Activated CD4-positive, alpha-beta T cell treated with anti-CD3 and anti-CD28 coated beads for 36 hours (primary cell): ENCODE measurements at regions not wholly inside any gene's neighbourhood (a gene's known extent, or its start where the extent isn't known, plus 50 kb on each side); places are given as distances from the start of the nearest gene placed in this dataset.
"Not testable (repeated sequence)": the region's sequence is repeated elsewhere in the genome, so short reads cannot be mapped to it uniquely, and the experiment has no call there.

Experiments
- ATAC-seq: fragments of 200-7000 bp; cut with Tn5 transposase; one replicate; pipeline ENCODE4 v1.10.0; 2021; ENCODE audit warnings: mild to moderate bottlenecking, moderate library complexity
- CTCF ChIA-PET: fragments of 350-600 bp; sonication (Branson Sonifier 250); formaldehyde crosslinking; loops from one replicate; lab custom pipeline; 2021; ENCODE audit warnings: antibody characterized with exemption; lab: Charles Lee
- POLR2A ChIA-PET: fragments of 350-600 bp; sonication (Branson Sonifier 250); formaldehyde crosslinking; loops from one replicate; lab custom pipeline; 2021; ENCODE audit warnings: antibody characterized with exemption, inconsistent platforms; lab: Charles Lee
- DNase-seq: peaks from one replicate; pipeline ENCODE4 v3.0.0-alpha.2; 2020
- H3K27ac Mint-ChIP-seq: one replicate; pipeline ENCODE4 v1.8.0; 2021; ENCODE audit warnings: mixed read lengths
- H3K27me3 Mint-ChIP-seq: one replicate; pipeline ENCODE4 v1.8.0; 2021; ENCODE audit warnings: mixed read lengths
- H3K36me3 Mint-ChIP-seq: one replicate; pipeline ENCODE4 v1.8.0; 2021; ENCODE audit warnings: low read depth, mixed read lengths
- H3K4me1 Mint-ChIP-seq: one replicate; pipeline ENCODE4 v1.8.0; 2021; ENCODE audit warnings: mixed read lengths
- H3K4me3 Mint-ChIP-seq: one replicate; pipeline ENCODE4 v1.8.0; 2021; ENCODE audit warnings: mild to moderate bottlenecking, moderate library complexity, mixed read lengths
- H3K9me3 Mint-ChIP-seq: one replicate; pipeline ENCODE4 v1.8.0; 2021; ENCODE audit warnings: low read depth, mixed read lengths
- intact Hi-C, 2 experiments: fragments of 100-400 bp; cut with DNase I in 1 of 2; cut with micrococcal nuclease in 1 of 2; formaldehyde crosslinking; loops; one replicate each; pipeline versions ENCODE4 v1.14.2 to v1.15.1; 2022 to 2024; cut with DNase I, micrococcal nuclease

- no peaks in the 10 kb centered on the region for H3K36me3 Mint-ChIP-seq
- DNase-seq (no peak), ATAC-seq (no peak)
- ChIA-PET CTCF (no interaction called here), POLR2A (no interaction called here)
- intact Hi-C loops: no loop called here
- H3K4me3 Mint-ChIP-seq: no peak overlapping the region
- H3K27ac Mint-ChIP-seq: no peak overlapping the region
- no peaks in the 10 kb centered on the region for H3K27me3 Mint-ChIP-seq
- no peaks in the 10 kb centered on the region for H3K4me1 Mint-ChIP-seq
- H3K9me3 Mint-ChIP-seq: no peaks in the 10 kb centered on the region
Measured at GRCh38 chr13:91236182-91236581, 111.3 kb upstream of the MIR17HG start.

DNA sequence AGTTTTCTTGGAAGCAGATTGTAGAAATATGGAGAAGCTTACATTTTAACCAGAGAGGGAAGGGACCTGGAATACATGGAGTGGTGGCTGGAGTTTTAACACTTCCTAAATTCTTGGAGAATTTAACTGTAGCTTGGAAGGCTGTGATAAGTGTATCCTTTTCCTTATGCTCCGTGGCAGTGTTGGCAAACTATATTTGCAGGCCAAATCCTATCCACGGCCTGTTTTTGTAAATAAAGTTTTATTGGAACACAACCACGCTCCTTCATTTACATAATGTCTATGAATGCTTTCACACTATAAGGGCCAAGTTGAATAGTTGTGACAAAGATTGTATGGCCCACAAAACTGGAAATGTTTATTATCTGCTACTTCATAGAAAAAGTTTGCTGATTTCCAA lies 110.6 kb upstream of the MIR17HG start:
- ChIA-PET CTCF (no interaction called here), POLR2A (no interaction called here)
- no peaks in the 10 kb centered on the region for H3K27me3 Mint-ChIP-seq
- ATAC-seq (no peak), DNase-seq (no peak)
- H3K4me1 Mint-ChIP-seq: no peaks in the 10 kb centered on the region
- no peak overlapping the region for H3K27ac Mint-ChIP-seq
- H3K9me3 Mint-ChIP-seq: no peaks in the 10 kb centered on the region
- intact Hi-C loops: no loop called here
- H3K36me3 Mint-ChIP-seq: no peaks in the 10 kb centered on the region
- no peak overlapping the region for H3K4me3 Mint-ChIP-seq

DNA sequence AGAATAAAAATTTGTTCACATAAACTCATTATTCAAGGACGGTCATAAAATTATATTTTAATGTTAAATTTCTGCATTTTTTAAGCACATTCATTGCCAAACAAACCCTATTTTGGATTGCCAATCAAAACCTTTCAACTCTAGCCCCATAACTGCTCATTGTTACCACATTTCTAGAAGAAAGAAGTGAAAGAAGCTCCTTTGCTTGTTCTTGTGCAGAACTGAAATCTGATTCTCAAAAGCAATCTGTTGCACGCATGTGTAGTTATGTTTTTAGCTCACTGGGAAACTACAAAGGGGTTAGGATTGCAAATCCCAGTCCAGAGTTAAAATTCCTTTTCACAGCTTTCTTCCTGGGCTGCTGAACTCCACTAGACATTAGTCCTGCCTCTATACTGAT lies 109.5 kb upstream of the MIR17HG start:
- POLR2A ChIA-PET: no interaction called here
- H3K27ac Mint-ChIP-seq: no peak overlapping the region
- intact Hi-C loops: no loop called here
- CTCF ChIA-PET: no interaction called here
- no peaks in the 10 kb centered on the region for H3K27me3 Mint-ChIP-seq
- H3K4me3 Mint-ChIP-seq: no peak overlapping the region
- DNase-seq (no peak), ATAC-seq (no peak)
- H3K9me3 Mint-ChIP-seq: no peaks in the 10 kb centered on the region
- H3K4me1 Mint-ChIP-seq: no peaks in the 10 kb centered on the region
- H3K36me3 Mint-ChIP-seq: no peaks in the 10 kb centered on the region

- Mint-ChIP-seq H3K4me1 (no peaks in the 10 kb centered on the region), H3K27ac (no peak overlapping the region), H3K4me3 (no peak overlapping the region), H3K9me3 (no peaks in the 10 kb centered on the region), H3K27me3 (peaks cover 2% of the 10 kb centered on the region), H3K36me3 (no peaks in the 10 kb centered on the region)
- intact Hi-C loops: no loop called here
- no peak for DNase-seq
- ChIA-PET POLR2A (no interaction called here), CTCF (interaction anchor here (0.7 to 1.1 kb wide), 2 partner anchors 14 to 96 kb away, joined by 3 read pairs; no protein-coding TSS in a partner anchor)
- ATAC-seq: no peak
Measured at GRCh38 chr13:91240341-91240740, 107.1 kb upstream of the MIR17HG start.

DNA sequence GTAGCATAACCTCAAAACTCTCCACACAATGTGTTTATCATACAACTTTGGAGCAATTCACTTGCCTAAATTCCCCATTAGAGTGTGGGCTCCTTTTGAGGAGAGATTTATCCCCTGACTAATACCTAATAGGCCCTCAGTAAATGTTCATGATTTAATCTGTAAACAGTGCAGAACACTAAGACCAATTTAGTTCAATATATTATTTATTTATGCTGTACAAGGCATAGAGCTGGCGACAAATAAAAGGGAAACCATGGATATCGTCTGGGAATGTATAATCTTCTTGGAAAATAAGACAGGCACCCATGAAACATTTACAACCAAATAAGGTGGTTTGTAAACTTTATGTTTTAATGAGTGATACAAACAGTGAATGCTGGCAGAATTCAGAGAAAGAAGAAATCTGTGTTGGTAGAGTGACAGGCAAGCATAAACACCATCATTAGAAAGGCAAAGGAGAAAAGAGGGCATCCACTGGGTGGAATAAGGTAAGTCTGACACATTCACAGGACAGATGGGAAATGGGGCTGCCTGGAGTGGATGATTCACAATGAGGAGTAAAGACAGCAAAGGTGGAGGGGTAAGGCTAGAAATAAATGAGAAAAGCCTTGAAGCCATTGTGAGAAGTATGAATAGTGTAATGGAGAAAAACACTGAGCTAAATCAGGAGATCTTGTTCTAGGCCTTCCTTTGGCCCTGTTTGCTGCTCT lies 106.1 kb upstream of the MIR17HG start:
- CTCF ChIA-PET: no interaction called here
- Mint-ChIP-seq H3K9me3 (no peaks in the 10 kb centered on the region), H3K4me3 (no peak overlapping the region), H3K4me1 (no peaks in the 10 kb centered on the region), H3K27ac (no peak overlapping the region), H3K27me3 (peaks cover 3% of the 10 kb centered on the region), H3K36me3 (no peaks in the 10 kb centered on the region)
- intact Hi-C loops: no loop called here
- no peak for DNase-seq
- POLR2A ChIA-PET: no interaction called here
- no peak for ATAC-seq

GRCh38 chr13:91242652-91243051 lies 104.8 kb upstream of the MIR17HG start:
- intact Hi-C loops: no loop called here
- Mint-ChIP-seq H3K9me3 (no peaks in the 10 kb centered on the region), H3K36me3 (no peaks in the 10 kb centered on the region), H3K27me3 (peaks cover 6% of the 10 kb centered on the region), H3K4me1 (no peaks in the 10 kb centered on the region), H3K27ac (no peak overlapping the region), H3K4me3 (no peak overlapping the region)
- DNase-seq (no peak), ATAC-seq (no peak)
- POLR2A ChIA-PET: no interaction called here
- CTCF ChIA-PET: no interaction called here

DNA sequence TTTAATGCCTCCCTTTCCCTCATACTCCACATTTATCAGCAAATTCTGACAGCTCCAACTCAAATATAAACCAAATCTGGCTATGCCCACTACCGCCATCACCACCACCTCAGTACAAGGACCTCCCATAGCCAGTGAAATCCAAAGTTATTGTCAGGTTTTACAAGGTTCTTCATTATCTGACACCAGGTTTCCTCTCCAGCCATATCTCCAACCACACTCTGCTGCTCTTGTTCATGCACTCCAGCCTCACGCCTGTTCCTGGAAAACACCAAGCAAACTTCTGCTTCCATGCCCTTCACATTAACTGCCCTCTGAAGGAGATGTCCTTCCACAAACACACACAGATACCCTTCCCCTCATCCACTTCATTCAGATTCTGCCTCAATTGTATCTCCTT lies 102.2 kb upstream of the MIR17HG start:
- DNase-seq (no peak), ATAC-seq (no peak)
- H3K27ac Mint-ChIP-seq: no peak overlapping the region
- H3K27me3 Mint-ChIP-seq: peaks cover 9% of the 10 kb centered on the region
- ChIA-PET POLR2A (no interaction called here), CTCF (interaction anchor here (1.0 to 2.0 kb wide), 4 partner anchors 10 to 111 kb away, joined by 3 to 6 read pairs (median 3); no protein-coding TSS in a partner anchor)
- H3K4me1 Mint-ChIP-seq: no peaks in the 10 kb centered on the region
- H3K9me3 Mint-ChIP-seq: no peaks in the 10 kb centered on the region
- intact Hi-C loops: no loop called here
- no peaks in the 10 kb centered on the region for H3K36me3 Mint-ChIP-seq
- H3K4me3 Mint-ChIP-seq: no peak overlapping the region

DNA sequence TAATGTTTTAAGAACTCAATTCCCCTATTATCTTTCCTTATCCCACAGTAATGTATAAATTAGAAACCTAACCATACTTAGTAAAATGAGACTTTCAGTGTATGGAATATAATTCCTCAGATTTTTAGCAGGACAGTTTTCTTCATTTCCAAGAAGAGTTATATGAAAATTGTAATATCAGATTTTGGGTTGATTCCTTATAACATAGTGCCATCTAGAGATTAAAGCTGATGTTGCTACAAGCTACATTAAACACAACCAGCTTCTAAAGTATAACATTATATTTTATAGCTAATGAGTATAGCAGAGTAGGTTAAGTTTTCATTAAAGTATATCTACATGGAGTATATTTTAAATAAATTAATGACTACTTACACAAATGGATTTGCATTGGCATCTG lies 99.7 kb upstream of the MIR17HG start:
- ChIA-PET CTCF (interaction anchor here (0.5 to 1.7 kb wide), 7 partner anchors 33 to 195 kb away, joined by 3 to 4 read pairs (median 3); no protein-coding TSS in a partner anchor), POLR2A (no interaction called here)
- no peaks in the 10 kb centered on the region for H3K4me1 Mint-ChIP-seq
- no peak for DNase-seq
- H3K36me3 Mint-ChIP-seq: no peaks in the 10 kb centered on the region
- ATAC-seq: no peak
- no peak overlapping the region for H3K27ac Mint-ChIP-seq
- peaks cover 9% of the 10 kb centered on the region for H3K27me3 Mint-ChIP-seq
- H3K9me3 Mint-ChIP-seq: no peaks in the 10 kb centered on the region
- H3K4me3 Mint-ChIP-seq: no peak overlapping the region
- intact Hi-C loops: loop anchor here (1.0 to 2.0 kb wide), 2 partner anchors 113 kb away; no protein-coding TSS in a partner anchor

GRCh38 chr13:91248249-91248648 lies 99.2 kb upstream of the MIR17HG start:
- no peak for ATAC-seq
- no peak overlapping the region for H3K27ac Mint-ChIP-seq
- CTCF ChIA-PET: interaction anchor here (0.5 to 1.2 kb wide), 4 partner anchors 98 to 195 kb away, joined by 3 to 4 read pairs (median 3); no protein-coding TSS in a partner anchor
- H3K9me3 Mint-ChIP-seq: no peaks in the 10 kb centered on the region
- no peaks in the 10 kb centered on the region for H3K36me3 Mint-ChIP-seq
- no peak overlapping the region for H3K4me3 Mint-ChIP-seq
- H3K27me3 Mint-ChIP-seq: peaks cover 9% of the 10 kb centered on the region
- POLR2A ChIA-PET: no interaction called here
- H3K4me1 Mint-ChIP-seq: no peaks in the 10 kb centered on the region
- no peak for DNase-seq
- intact Hi-C loops: no loop called here

- H3K36me3 Mint-ChIP-seq: no peaks in the 10 kb centered on the region
- H3K4me1 Mint-ChIP-seq: no peaks in the 10 kb centered on the region
- CTCF ChIA-PET: no interaction called here
- H3K27me3 Mint-ChIP-seq: peaks cover 10% of the 10 kb centered on the region
- ATAC-seq: no peak
- H3K9me3 Mint-ChIP-seq: no peaks in the 10 kb centered on the region
- DNase-seq: no peak
- POLR2A ChIA-PET: no interaction called here
- H3K4me3 Mint-ChIP-seq: no peak overlapping the region
- intact Hi-C loops: no loop called here
- H3K27ac Mint-ChIP-seq: no peak overlapping the region
Measured at GRCh38 chr13:91249370-91249769, 98.1 kb upstream of the MIR17HG start.

DNA sequence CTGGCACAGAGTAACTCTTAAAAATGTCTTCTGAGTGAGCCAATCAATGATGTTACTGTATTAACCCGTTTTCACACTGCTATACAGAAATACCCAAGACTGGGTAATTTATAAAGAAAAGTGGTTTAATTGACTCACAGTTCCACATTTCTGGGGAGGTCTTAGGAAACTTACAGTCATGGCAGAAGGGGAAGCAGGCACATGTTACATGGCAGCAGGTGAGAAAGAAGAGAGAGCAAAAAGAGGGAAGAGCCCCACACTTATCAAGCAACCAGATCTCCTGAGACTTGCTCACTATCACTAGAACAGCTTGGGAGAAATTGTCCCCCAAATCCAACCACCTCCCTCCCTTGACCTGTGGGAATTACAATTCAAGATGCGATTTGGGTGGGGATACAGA lies 97.6 kb upstream of the MIR17HG start:
- intact Hi-C loops: no loop called here
- H3K27ac Mint-ChIP-seq: no peak overlapping the region
- no peak overlapping the region for H3K4me3 Mint-ChIP-seq
- ATAC-seq: no peak
- H3K4me1 Mint-ChIP-seq: no peaks in the 10 kb centered on the region
- H3K9me3 Mint-ChIP-seq: no peaks in the 10 kb centered on the region
- POLR2A ChIA-PET: no interaction called here
- H3K27me3 Mint-ChIP-seq: peaks cover 10% of the 10 kb centered on the region
- no peak for DNase-seq
- CTCF ChIA-PET: no interaction called here
- no peaks in the 10 kb centered on the region for H3K36me3 Mint-ChIP-seq

GRCh38 chr13:91251573-91251972 lies 95.9 kb upstream of the MIR17HG start:
- H3K36me3 Mint-ChIP-seq, ATAC-seq, H3K9me3 Mint-ChIP-seq, H3K27me3 Mint-ChIP-seq, DNase-seq, CTCF ChIA-PET, intact Hi-C loops, H3K4me1 Mint-ChIP-seq, POLR2A ChIA-PET, H3K27ac Mint-ChIP-seq, H3K4me3 Mint-ChIP-seq: not testable (repeated sequence)
